Tibial nerve (tissue), 4 donors: ENCODE measurements at regions not wholly inside any gene's neighbourhood (a gene's known extent, or its start where the extent isn't known, plus 50 kb on each side); places are given as distances from the start of the nearest gene placed in this dataset.

Source experiments
- CTCF ChIP-seq, 5 experiments: fragments of 200-600 bp in 3 of 5; fragments of 450-650 bp in 2 of 5; sonication (generic) in 3 of 5; IDR thresholded peaks; one replicate each; pipeline ENCODE4 v1.5.1; 2016 to 2019; ENCODE audit warnings: antibody characterized with exemption in 5 of 5, mild to moderate bottlenecking in 3 of 5, moderate library complexity in 2 of 5
- EP300 ChIP-seq, 2 donors: sonication (generic); formaldehyde crosslinking; IDR thresholded peaks; one replicate each; pipeline ENCODE4 v1.6.1; 2017; ENCODE audit warnings: antibody characterized with exemption in 2 of 2, mild to moderate bottlenecking in 1 of 2
- POLR2A ChIP-seq, 2 donors: fragments of 450-650 bp; IDR thresholded peaks; one replicate each; pipeline ENCODE4 v1.6.1; 2017; ENCODE audit warnings: antibody characterized with exemption in 2 of 2, mild to moderate bottlenecking in 2 of 2, moderate library complexity in 2 of 2

DNA sequence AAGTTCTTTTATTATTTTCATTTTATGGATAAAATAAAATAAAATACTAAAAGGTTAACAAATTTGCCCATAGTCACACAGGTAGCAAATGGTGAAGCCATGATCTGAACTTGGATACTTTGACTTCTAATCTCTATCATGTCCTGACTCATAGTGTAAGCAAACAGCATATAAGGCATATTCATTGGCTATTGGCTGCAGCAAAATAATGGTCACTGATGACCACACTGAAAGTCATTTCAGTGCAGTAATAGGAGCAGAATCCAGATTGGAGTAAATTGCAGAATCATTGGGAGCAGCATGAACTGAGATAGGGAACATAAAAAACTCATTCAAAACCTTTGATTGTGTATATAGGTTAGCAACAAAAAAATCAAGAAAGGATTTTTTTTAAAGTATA is 262.9 kb downstream of the PLA2G4A start:
- TF ChIP-seq CTCF (IDR thresholded peaks at IDR 0.05) (no peak), EP300 (IDR thresholded peaks at IDR 0.05) (no peak), POLR2A (IDR thresholded peaks at IDR 0.05) (no peak)
